ENCODE measurements at regions not wholly inside any gene's neighbourhood (a gene's known extent, or its start where the extent isn't known, plus 50 kb on each side); places are given as distances from the start of the nearest gene placed in this dataset.
"Not testable (repeated sequence)": the region's sequence is repeated elsewhere in the genome, so short reads cannot be mapped to it uniquely, and the experiment has no call there.

DNA sequence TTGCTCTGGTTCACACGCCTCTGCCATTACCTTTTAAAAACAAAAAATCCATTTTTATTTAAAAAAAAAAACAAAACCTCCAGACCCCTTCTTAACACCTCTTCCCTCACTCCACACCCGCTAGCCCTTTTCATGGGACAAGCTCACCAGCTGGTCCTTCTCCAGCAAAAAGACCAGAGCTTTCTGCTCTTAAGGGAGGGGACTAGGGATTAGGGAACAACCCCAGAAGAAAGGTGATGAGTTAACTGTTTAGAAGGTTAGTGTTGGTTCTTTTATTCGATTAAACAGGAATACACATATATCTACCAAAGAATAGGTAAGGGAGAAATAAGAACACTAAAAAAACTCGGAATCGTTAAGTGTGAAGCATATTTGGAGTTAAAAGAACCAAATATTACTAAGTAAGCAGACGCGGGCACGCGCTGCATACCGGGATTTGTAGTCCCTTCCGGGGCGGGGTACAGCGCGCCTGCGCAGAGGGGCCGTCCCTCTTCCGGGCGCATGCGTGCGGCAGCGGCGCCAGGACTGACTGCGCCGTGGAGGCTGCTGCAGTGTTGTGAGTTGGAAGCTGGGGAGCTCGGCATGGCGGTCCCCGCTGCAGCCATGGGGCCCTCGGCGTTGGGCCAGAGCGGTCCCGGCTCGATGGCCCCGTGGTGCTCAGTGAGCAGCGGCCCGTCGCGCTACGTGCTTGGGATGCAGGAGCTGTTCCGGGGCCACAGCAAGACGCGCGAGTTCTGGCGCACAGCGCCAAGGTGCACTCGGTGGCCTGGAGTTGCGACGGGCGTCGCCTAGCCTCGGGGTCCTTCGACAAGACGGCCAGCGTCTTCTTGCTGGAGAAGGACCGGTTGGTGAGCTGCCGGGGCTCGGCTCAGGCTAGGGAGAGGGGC, 92.6 kb upstream of the FAM153A start:
- 13% methylated on average over 3 of the region's 56 CpGs; no CpG with 5 or more reads in 1 of the 2 donors for WGBS, 2 donors (ENCODE audit: low coverage in 1 of 2)
- in situ Hi-C loops (cut with MboI; ENCODE audit: low pct_ligation_motif_present in 1 of 4, low pct_unique_long_range_greater_than_20kb in 1 of 4, low sequenced_read_pairs in 3 of 4); H3K4me1 ChIP-seq; H3K27me3 ChIP-seq; H3K27ac ChIP-seq; H3K9me3 ChIP-seq; intact Hi-C loops (cut with DNase I; ENCODE audit: low total_unique reads); H3K36me3 ChIP-seq; DNase-seq: not testable (repeated sequence)
- H3K4me3 ChIP-seq = peak overlapping the region in 2 of 4 donors; percentile 20 to 60

DNA sequence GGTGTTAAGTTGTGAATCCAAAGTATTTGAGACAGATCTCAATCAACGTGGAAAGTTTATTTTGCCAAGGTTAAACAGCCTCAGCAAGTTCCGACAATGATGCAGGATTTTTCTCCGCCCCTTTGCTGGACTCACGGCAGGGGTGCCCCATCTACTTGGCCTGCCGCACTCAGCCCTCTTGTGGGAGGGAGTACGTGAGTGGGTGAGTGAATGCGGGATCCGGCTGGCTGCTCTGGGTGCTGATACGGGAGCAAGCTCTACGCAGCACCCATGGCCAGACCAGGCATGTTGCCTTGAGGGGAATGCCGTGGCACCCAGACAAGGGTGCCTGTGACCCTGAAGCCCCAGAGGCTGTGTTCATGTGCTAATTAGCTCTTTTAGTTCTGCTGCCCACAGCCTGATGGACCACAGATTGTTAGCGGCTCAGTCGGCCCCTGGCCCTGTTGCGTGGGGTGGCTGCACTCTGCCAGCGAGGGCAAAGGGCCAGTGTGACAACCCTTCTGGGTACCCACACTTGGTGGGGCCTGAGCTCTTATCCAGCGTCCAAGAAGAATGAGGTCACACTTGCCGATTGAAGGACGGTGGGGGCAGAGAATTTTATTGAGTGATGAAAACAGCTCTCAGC, 81.2 kb upstream of the FAM153A start:
- H3K36me3 ChIP-seq; in situ Hi-C loops (cut with MboI; ENCODE audit: low pct_ligation_motif_present in 1 of 4, low pct_unique_long_range_greater_than_20kb in 1 of 4, low sequenced_read_pairs in 3 of 4); H3K4me3 ChIP-seq; H3K9me3 ChIP-seq; H3K27me3 ChIP-seq; H3K4me1 ChIP-seq; H3K27ac ChIP-seq; intact Hi-C loops (cut with DNase I; ENCODE audit: low total_unique reads); DNase-seq: not testable (repeated sequence)
- WGBS, 2 donors (ENCODE audit: low coverage in 1 of 2) = no CpG with 5 or more reads among the region's 18 CpGs

DNA sequence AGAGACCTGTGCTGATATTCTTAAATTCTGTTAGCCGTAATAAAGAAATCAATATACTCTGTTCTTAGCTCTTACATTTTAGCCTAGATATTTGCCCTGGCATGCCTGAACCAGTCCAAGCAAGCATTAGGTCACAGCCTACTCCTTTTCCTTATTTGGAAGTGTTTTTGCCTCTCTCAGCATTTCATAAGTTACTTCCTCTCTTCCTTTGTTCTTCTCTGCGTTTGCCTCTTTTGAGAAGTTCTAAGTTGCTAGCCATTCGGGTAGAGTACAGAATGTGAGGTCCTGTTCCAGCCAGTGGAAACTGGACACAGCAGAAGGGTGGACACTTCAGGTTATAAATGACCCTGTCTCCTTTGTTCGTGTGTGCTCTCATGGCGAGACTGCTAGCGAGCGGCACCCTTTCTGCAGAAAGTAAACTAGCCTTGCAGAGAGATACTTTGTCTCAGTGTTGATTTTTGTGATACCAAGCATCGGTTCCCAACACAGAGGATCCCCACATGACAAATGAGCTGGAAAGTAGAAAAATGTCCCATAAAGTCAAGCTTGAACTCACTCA, 75.0 kb upstream of the FAM153A start:
- H3K4me1 ChIP-seq; H3K9me3 ChIP-seq; H3K4me3 ChIP-seq; H3K36me3 ChIP-seq; intact Hi-C loops (cut with DNase I; ENCODE audit: low total_unique reads); H3K27me3 ChIP-seq; H3K27ac ChIP-seq; DNase-seq; in situ Hi-C loops (cut with MboI; ENCODE audit: low pct_ligation_motif_present in 1 of 4, low pct_unique_long_range_greater_than_20kb in 1 of 4, low sequenced_read_pairs in 3 of 4): not testable (repeated sequence)
- WGBS, 2 donors (ENCODE audit: low coverage in 1 of 2) = 82% methylated on average over 7 of the region's 8 CpGs; no CpG with 5 or more reads in 1 of the 2 donors

DNA sequence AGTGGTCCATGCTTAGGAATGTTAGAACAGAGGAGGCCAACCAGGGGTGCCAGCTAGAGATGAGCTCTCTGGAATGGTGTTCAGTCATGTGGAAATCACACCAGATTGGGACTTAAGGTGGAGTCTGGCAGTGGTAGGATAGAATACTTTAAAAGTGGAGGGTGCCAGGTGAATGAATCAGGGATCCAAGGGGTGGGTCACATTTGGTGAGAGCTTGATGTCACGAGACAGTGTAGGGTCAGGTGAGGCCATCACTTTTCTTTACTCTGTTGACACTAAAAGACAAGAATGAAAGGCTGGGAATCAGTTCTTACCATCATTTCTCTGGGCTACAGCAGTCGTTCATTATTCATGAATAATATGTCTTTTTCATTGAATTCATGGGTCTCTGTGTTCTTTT, 73.8 kb upstream of the FAM153A start:
- H3K9me3 ChIP-seq; H3K27me3 ChIP-seq; H3K27ac ChIP-seq; H3K36me3 ChIP-seq; H3K4me3 ChIP-seq; H3K4me1 ChIP-seq; in situ Hi-C loops (cut with MboI; ENCODE audit: low pct_ligation_motif_present in 1 of 4, low pct_unique_long_range_greater_than_20kb in 1 of 4, low sequenced_read_pairs in 3 of 4); intact Hi-C loops (cut with DNase I; ENCODE audit: low total_unique reads); DNase-seq: not testable (repeated sequence)
- WGBS, 2 donors (ENCODE audit: low coverage in 1 of 2) = 59% methylated on average over 2 of the region's 2 CpGs; no CpG with 5 or more reads in 1 of the 2 donors

DNA sequence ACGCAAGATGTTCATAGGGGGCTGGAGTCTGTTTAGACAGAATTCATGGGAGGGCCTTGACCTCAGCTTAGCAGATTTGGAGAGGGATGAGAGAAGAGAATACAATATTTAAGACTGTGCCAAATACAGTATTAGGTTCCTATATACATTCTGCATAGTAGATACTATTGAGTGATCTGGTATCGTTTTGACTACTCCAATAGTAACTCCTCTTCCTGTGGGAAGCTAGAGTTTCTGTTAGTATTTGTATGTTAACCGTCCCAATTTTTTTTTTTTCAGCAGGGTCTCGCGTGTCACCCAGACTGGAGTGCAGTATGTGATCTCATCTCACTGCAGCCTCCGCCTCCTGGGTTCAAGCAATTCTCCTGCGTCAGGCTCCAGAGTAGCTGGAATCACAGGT, 65.2 kb upstream of the FAM153A start:
- DNase-seq; H3K27me3 ChIP-seq; H3K9me3 ChIP-seq; in situ Hi-C loops (cut with MboI; ENCODE audit: low pct_ligation_motif_present in 1 of 4, low pct_unique_long_range_greater_than_20kb in 1 of 4, low sequenced_read_pairs in 3 of 4); intact Hi-C loops (cut with DNase I; ENCODE audit: low total_unique reads); H3K4me1 ChIP-seq; H3K27ac ChIP-seq; H3K36me3 ChIP-seq; H3K4me3 ChIP-seq: not testable (repeated sequence)
- WGBS, 2 donors (ENCODE audit: low coverage in 1 of 2) = 62 to 71% methylated on average over 6 of the region's 7 CpGs

- H3K27ac ChIP-seq; H3K4me1 ChIP-seq; H3K27me3 ChIP-seq; H3K4me3 ChIP-seq; intact Hi-C loops (cut with DNase I; ENCODE audit: low total_unique reads); DNase-seq; H3K9me3 ChIP-seq; in situ Hi-C loops (cut with MboI; ENCODE audit: low pct_ligation_motif_present in 1 of 4, low pct_unique_long_range_greater_than_20kb in 1 of 4, low sequenced_read_pairs in 3 of 4); H3K36me3 ChIP-seq: not testable (repeated sequence)
- WGBS, 2 donors (ENCODE audit: low coverage in 1 of 2) = 20 to 28% methylated on average over 1 to 2 of the region's 5 CpGs
Measured at GRCh38 chr5:177846598-177846997, 63.9 kb upstream of the FAM153A start.

DNA sequence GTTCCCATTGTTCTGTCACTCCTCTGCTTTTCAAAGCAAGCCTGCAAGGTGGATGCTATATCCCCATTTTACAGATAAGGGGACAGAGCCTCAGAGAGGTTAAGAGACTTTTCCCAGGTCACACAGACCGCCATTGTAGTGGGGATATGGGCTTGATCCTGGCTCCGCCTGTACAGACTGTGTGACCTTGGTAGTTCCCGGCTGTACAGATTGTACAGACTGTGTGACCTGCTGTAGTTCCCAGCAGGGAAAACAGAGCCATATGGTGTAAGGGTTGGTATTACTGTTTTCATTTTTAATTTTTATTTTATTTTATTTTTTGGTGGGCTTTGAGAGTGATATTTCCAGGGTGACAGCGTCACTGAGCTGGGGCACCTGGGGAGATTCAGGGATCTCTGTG, 63.2 kb upstream of the FAM153A start:
- WGBS, 2 donors (ENCODE audit: low coverage in 1 of 2) = 90 to 97% methylated on average over 1 of the region's 4 CpGs
- intact Hi-C loops (cut with DNase I; ENCODE audit: low total_unique reads); DNase-seq; H3K4me3 ChIP-seq; H3K36me3 ChIP-seq; H3K9me3 ChIP-seq; H3K27ac ChIP-seq; H3K4me1 ChIP-seq; H3K27me3 ChIP-seq; in situ Hi-C loops (cut with MboI; ENCODE audit: low pct_ligation_motif_present in 1 of 4, low pct_unique_long_range_greater_than_20kb in 1 of 4, low sequenced_read_pairs in 3 of 4): not testable (repeated sequence)

- 0% methylated on average over 1 of the region's 5 CpGs; no CpG with 5 or more reads in 1 of the 2 donors for WGBS, 2 donors (ENCODE audit: low coverage in 1 of 2)
- intact Hi-C loops (cut with DNase I; ENCODE audit: low total_unique reads) = not testable (repeated sequence)
Measured at GRCh38 chr5:177836191-177836590, 53.5 kb upstream of the FAM153A start.

More at GRCh38 chr5:177836191-177836590, 53.5 kb upstream of the FAM153A start:
- H3K4me3 ChIP-seq; H3K4me1 ChIP-seq; DNase-seq; H3K27ac ChIP-seq; H3K36me3 ChIP-seq; H3K9me3 ChIP-seq; in situ Hi-C loops (cut with MboI; ENCODE audit: low pct_ligation_motif_present in 1 of 4, low pct_unique_long_range_greater_than_20kb in 1 of 4, low sequenced_read_pairs in 3 of 4); H3K27me3 ChIP-seq: not testable (repeated sequence)

All from transverse colon (tissue), 4 donors.